ENCODE measurements at regions not wholly inside any gene's neighbourhood (a gene's known extent, or its start where the extent isn't known, plus 50 kb on each side); places are given as distances from the start of the nearest gene placed in this dataset.

DNA sequence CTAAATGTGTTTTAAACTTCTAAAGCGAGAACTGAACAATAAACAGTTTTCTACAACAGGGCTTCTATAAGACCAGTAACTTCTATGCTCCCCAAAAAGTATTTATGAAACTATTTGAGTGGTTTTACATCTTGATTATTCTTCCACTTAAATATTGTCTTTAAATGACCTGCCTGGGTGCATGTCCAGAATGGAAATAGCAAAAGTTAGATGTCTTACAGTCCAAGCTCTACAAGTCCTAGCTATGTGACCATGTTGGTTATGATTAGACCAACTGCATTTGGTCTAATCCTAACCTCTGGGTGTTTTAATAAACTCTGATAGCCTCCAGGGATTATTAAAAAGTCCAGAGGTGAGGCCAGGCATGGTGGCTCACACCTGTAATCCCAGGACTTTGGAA, 79.0 kb upstream of the ATXN3L start:
- Histone ChIP-seq H3K9me3 (ENCODE audit: low read length) (no peaks in the 10 kb centered on the region), H3K79me2 (ENCODE audit: insufficient read depth, low read length) (no peaks in the 10 kb centered on the region), H3K9ac (ENCODE audit: insufficient read depth, low read depth, low read length) (no peak overlapping the region), H3K36me3 (replicated peaks in 1 of 2; ENCODE audit: control insufficient read depth in 1 of 2, insufficient read depth in 2 of 2, low read length in 2 of 2) (no peaks in the 10 kb centered on the region), H3K4me1 (ENCODE audit: insufficient read depth, low read length) (peaks cover 9% of the 10 kb centered on the region), H4K20me1 (ENCODE audit: insufficient read depth, low read length) (no peaks in the 10 kb centered on the region), H2AFZ (ENCODE audit: low read length) (no peak overlapping the region), H3K4me3 (replicated peaks in 1 of 3; ENCODE audit: insufficient read depth in 1 of 3, low read depth in 2 of 3, low read length in 3 of 3) (no peak overlapping the region), H3K27ac (ENCODE audit: extremely low read length, insufficient read depth, low read length) (no peak overlapping the region), H3K27me3 (ENCODE audit: control insufficient read depth in 1 of 2, insufficient read depth in 2 of 2, low read length in 2 of 2) (no peaks in the 10 kb centered on the region), H3K4me2 (ENCODE audit: low read depth, low read length) (no peak overlapping the region)
- WGBS (ENCODE audit: low lambda C conversion rate) = 0% methylated on average over 1 of the region's 1 CpG
- POLR2A ChIA-PET = no interaction called here
- FAIRE-seq = no peak
- TF ChIP-seq CBX5 (CRISPR knock-in tag; IDR thresholded peaks at IDR 0.05; ENCODE audit: borderline replicate concordance) (no peak), HMG20A (CRISPR knock-in tag; IDR thresholded peaks at IDR 0.05; ENCODE audit: borderline replicate concordance) (no peak), RXRB (CRISPR knock-in tag; IDR thresholded peaks at IDR 0.05; ENCODE audit: borderline replicate concordance) (no peak), ZFY (CRISPR knock-in tag; IDR thresholded peaks at IDR 0.05) (no peak), DR1 (CRISPR knock-in tag; IDR thresholded peaks at IDR 0.05) (no peak), SNAPC2 (CRISPR knock-in tag; IDR thresholded peaks at IDR 0.05) (no peak), ZBTB37 (CRISPR knock-in tag; IDR thresholded peaks at IDR 0.05) (no peak), GABPA (IDR thresholded peaks at IDR 0.05; ENCODE audit: low read depth, low read length) (no peak), GABPA (CRISPR knock-in tag; IDR thresholded peaks at IDR 0.05; ENCODE audit: low read depth) (no peak), ZNF34 (CRISPR knock-in tag; IDR thresholded peaks at IDR 0.05; ENCODE audit: borderline replicate concordance) (no peak), SYNCRIP (IDR thresholded peaks at IDR 0.05; ENCODE audit: insufficient read depth, low read depth, low read length) (no peak), FOXK1 (CRISPR knock-in tag; IDR thresholded peaks at IDR 0.05; ENCODE audit: borderline replicate concordance, low read depth) (no peak)
- TF ChIP-seq, protein P1, sequence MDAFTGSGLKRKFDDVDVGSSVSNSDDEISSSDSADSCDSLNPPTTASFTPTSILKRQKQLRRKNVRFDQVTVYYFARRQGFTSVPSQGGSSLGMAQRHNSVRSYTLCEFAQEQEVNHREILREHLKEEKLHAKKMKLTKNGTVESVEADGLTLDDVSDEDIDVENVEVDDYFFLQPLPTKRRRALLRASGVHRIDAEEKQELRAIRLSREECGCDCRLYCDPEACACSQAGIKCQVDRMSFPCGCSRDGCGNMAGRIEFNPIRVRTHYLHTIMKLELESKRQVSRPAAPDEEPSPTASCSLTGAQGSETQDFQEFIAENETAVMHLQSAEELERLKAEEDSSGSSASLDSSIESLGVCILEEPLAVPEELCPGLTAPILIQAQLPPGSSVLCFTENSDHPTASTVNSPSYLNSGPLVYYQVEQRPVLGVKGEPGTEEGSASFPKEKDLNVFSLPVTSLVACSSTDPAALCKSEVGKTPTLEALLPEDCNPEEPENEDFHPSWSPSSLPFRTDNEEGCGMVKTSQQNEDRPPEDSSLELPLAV (CRISPR knock-in tag; conservative IDR thresholded peaks at IDR 0.05; ENCODE audit: low read depth) = no peak
- intact Hi-C loops (cut with micrococcal nuclease; ENCODE audit: unreplicated experiment) (no loop called here), in situ Hi-C loops (cut with HindIII; ENCODE audit: extremely low pct_ligation_motif_present, low pct_unique_long_range_greater_than_20kb) (no loop called here)
- CTCF ChIA-PET (ENCODE audit: low intra/inter-chr PET ratio, low total read pairs) = no interaction called here
- no TSS peak for BruUV-seq (replicated peaks)
- DNase-seq (ENCODE audit: low spot score) = no peak
- ATAC-seq = no peak

All from HepG2 (cell line).